ENCODE measurements at regions not wholly inside any gene's neighbourhood (a gene's known extent, or its start where the extent isn't known, plus 50 kb on each side); places are given as distances from the start of the nearest gene placed in this dataset.

GRCh38 chr16:75792771-75793492 lies 66.6 kb upstream of the CPHXL start:
- ATAC-seq (ENCODE audit: insufficient read depth, low FRiP score) (no peak), DNase-seq (no peak)
- Histone ChIP-seq H3K9me3 (ENCODE audit: control insufficient read depth in 4 of 4, insufficient read depth in 3 of 4, low read length in 3 of 4) (no peaks in the 10 kb centered on the region), H3K27me3 (ENCODE audit: control insufficient read depth in 3 of 3, insufficient read depth in 3 of 3, low read length in 2 of 3) (no peaks in the 10 kb centered on the region), H3K36me3 (ENCODE audit: control insufficient read depth in 4 of 4, insufficient read depth in 4 of 4, low read length in 4 of 4) (no peaks in the 10 kb centered on the region), H3K4me1 (ENCODE audit: control insufficient read depth in 5 of 5, insufficient read depth in 5 of 5, low read length in 5 of 5) (no peaks in the 10 kb centered on the region), H3K27ac (ENCODE audit: low read depth in 1 of 2, low read length in 1 of 2) (no peak overlapping the region), H3K4me3 (no peak overlapping the region), H3K9ac (ENCODE audit: insufficient read depth in 1 of 2, low read length in 2 of 2) (no peak overlapping the region)
- WGBS, 2 donors: 72% methylated on average over 7 of the region's 7 CpGs
- no peak for TF ChIP-seq CTCF (IDR thresholded peaks at IDR 0.05; ENCODE audit: control extremely low read depth, extremely low read depth)

- 61 to 71% methylated on average over 4 of the region's 4 CpGs for WGBS, 2 donors
- no peaks in the 10 kb centered on the region for H3K9me3 ChIP-seq (ENCODE audit: control insufficient read depth in 4 of 4, insufficient read depth in 3 of 4, low read length in 3 of 4)
- H3K27me3 ChIP-seq (ENCODE audit: control insufficient read depth in 3 of 3, insufficient read depth in 3 of 3, low read length in 2 of 3): no peaks in the 10 kb centered on the region
- no peak overlapping the region for H3K4me3 ChIP-seq
- no peaks in the 10 kb centered on the region for H3K4me1 ChIP-seq (ENCODE audit: control insufficient read depth in 5 of 5, insufficient read depth in 5 of 5, low read length in 5 of 5)
- DNase-seq (no peak), ATAC-seq (ENCODE audit: insufficient read depth, low FRiP score) (no peak)
- H3K36me3 ChIP-seq (ENCODE audit: control insufficient read depth in 4 of 4, insufficient read depth in 4 of 4, low read length in 4 of 4): no peaks in the 10 kb centered on the region
- no peak overlapping the region for H3K27ac ChIP-seq (ENCODE audit: low read depth in 1 of 2, low read length in 1 of 2)
- no peak for TF ChIP-seq CTCF (IDR thresholded peaks at IDR 0.05; ENCODE audit: control extremely low read depth, extremely low read depth)
- no peak overlapping the region for H3K9ac ChIP-seq (ENCODE audit: insufficient read depth in 1 of 2, low read length in 2 of 2)
These were observed 67.4 kb upstream of the CPHXL start for GRCh38 chr16:75793641-75794040.

DNA sequence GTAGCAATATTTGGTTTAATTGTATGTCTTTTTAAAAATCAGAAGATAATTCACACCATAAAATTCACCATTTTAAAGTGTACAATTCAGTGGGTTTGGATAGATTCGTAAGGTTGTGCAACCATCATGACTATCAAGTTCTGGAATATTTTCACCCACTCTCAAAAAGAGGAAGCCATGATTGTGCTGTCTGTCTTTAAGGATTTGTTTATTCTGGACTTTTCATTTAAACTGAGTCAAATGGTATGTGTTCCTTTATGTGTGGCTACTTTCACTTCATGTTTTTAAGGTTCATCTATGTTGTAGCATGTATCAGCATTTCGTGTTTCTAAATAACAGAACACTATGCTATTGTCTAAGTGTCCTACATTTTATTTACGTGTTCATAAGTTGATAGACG lies 68.1 kb upstream of the CPHXL start:
- H3K9me3 ChIP-seq (ENCODE audit: control insufficient read depth in 4 of 4, insufficient read depth in 3 of 4, low read length in 3 of 4): no peaks in the 10 kb centered on the region
- H3K4me1 ChIP-seq (ENCODE audit: control insufficient read depth in 5 of 5, insufficient read depth in 5 of 5, low read length in 5 of 5): no peaks in the 10 kb centered on the region
- H3K4me3 ChIP-seq: no peak overlapping the region
- no peaks in the 10 kb centered on the region for H3K27me3 ChIP-seq (ENCODE audit: control insufficient read depth in 3 of 3, insufficient read depth in 3 of 3, low read length in 2 of 3)
- DNase-seq (no peak), ATAC-seq (ENCODE audit: insufficient read depth, low FRiP score) (no peak)
- TF ChIP-seq CTCF (IDR thresholded peaks at IDR 0.05; ENCODE audit: control extremely low read depth, extremely low read depth): no peak
- 48 to 60% methylated on average over 4 of the region's 4 CpGs for WGBS, 2 donors
- H3K36me3 ChIP-seq (ENCODE audit: control insufficient read depth in 4 of 4, insufficient read depth in 4 of 4, low read length in 4 of 4): no peaks in the 10 kb centered on the region
- H3K9ac ChIP-seq (ENCODE audit: insufficient read depth in 1 of 2, low read length in 2 of 2): no peak overlapping the region
- no peak overlapping the region for H3K27ac ChIP-seq (ENCODE audit: low read depth in 1 of 2, low read length in 1 of 2)

- H3K9me3 ChIP-seq (ENCODE audit: control insufficient read depth in 4 of 4, insufficient read depth in 3 of 4, low read length in 3 of 4): no peaks in the 10 kb centered on the region
- DNase-seq (no peak), ATAC-seq (ENCODE audit: insufficient read depth, low FRiP score) (no peak)
- no peak overlapping the region for H3K4me3 ChIP-seq
- H3K27ac ChIP-seq (ENCODE audit: low read depth in 1 of 2, low read length in 1 of 2): no peak overlapping the region
- no peak for TF ChIP-seq CTCF (IDR thresholded peaks at IDR 0.05; ENCODE audit: control extremely low read depth, extremely low read depth)
- no peaks in the 10 kb centered on the region for H3K27me3 ChIP-seq (ENCODE audit: control insufficient read depth in 3 of 3, insufficient read depth in 3 of 3, low read length in 2 of 3)
- H3K9ac ChIP-seq (ENCODE audit: insufficient read depth in 1 of 2, low read length in 2 of 2): no peak overlapping the region
- no peaks in the 10 kb centered on the region for H3K36me3 ChIP-seq (ENCODE audit: control insufficient read depth in 4 of 4, insufficient read depth in 4 of 4, low read length in 4 of 4)
- 79 to 85% methylated on average over 4 of the region's 4 CpGs for WGBS, 2 donors
- H3K4me1 ChIP-seq (ENCODE audit: control insufficient read depth in 5 of 5, insufficient read depth in 5 of 5, low read length in 5 of 5): no peaks in the 10 kb centered on the region
These were observed 72.4 kb upstream of the CPHXL start for GRCh38 chr16:75798714-75799113.
